ENCODE measurements at regions not wholly inside any gene's neighbourhood (a gene's known extent, or its start where the extent isn't known, plus 50 kb on each side); places are given as distances from the start of the nearest gene placed in this dataset.

- FAIRE-seq: peak; percentile 96
- H3K27ac ChIP-seq: peak overlapping the region; percentile 54 to 77
- H3K4me3 ChIP-seq: no peak overlapping the region
- CTCF ChIA-PET: interaction anchor here (1.4 to 5.2 kb wide), 5 partner anchors 12 to 232 kb away, joined by 3 to 31 read pairs (median 5); no protein-coding TSS in a partner anchor
- DNase-seq (ENCODE audit: low read depth in 1 of 2, low spot score in 1 of 2): peak; percentile 56 to 59
- WGBS (ENCODE audit: missing lambda C conversion rate): 5% methylated on average over 6 of the region's 6 CpGs
- POLR2A ChIA-PET: interaction anchor here (1.4 kb wide), 1 partner anchor 22 kb away, joined by 7 read pairs; no protein-coding TSS in a partner anchor
- H3K9me3 ChIP-seq: no peaks in the 10 kb centered on the region
- peaks cover 50% of the 10 kb centered on the region for H3K4me1 ChIP-seq
- peak overlapping the region; percentile 79 for H3K4me2 ChIP-seq
- ATAC-seq: peak; percentile 57 to 67
- no peak for TF ChIP-seq RFX5 (IDR thresholded peaks at IDR 0.05)
- TF ChIP-seq HOXB13 (CRISPR knock-in tag; IDR thresholded peaks at IDR 0.05; ENCODE audit: low read depth): no peak
- TF ChIP-seq HOXA7 (CRISPR knock-in tag; IDR thresholded peaks at IDR 0.05): no peak
- TF ChIP-seq GATA3 (IDR thresholded peaks at IDR 0.05; ENCODE audit: borderline replicate concordance): peak; percentile 72; the same call in 1 of the 2 replicates
- TF ChIP-seq MAX (IDR thresholded peaks at IDR 0.05): peak; percentile 56
- no peak for TF ChIP-seq EHMT2 (IDR thresholded peaks at IDR 0.05; ENCODE audit: low read depth)
- TF ChIP-seq ZFP36 (IDR thresholded peaks at IDR 0.05; ENCODE audit: borderline replicate concordance, partially characterized antibody): no peak
- TF ChIP-seq CHD4 (IDR thresholded peaks at IDR 0.05; ENCODE audit: borderline replicate concordance): no peak
- no peak for TF ChIP-seq ZNF302 (CRISPR knock-in tag; IDR thresholded peaks at IDR 0.05)
- TF ChIP-seq EP300 (IDR thresholded peaks at IDR 0.05): no peak
- no peak for TF ChIP-seq KDM5A (IDR thresholded peaks at IDR 0.05)
- TF ChIP-seq NPAS2 (CRISPR knock-in tag; IDR thresholded peaks at IDR 0.05; ENCODE audit: borderline replicate concordance): no peak
- TF ChIP-seq CTCF (IDR thresholded peaks at IDR 0.05): no peak
- no peak for TF ChIP-seq ZC3H11A (IDR thresholded peaks at IDR 0.05)
- TF ChIP-seq NFE2L2 (conservative IDR thresholded peaks at IDR 0.05; ENCODE audit: low read length): no peak
- no peak for TF ChIP-seq ATOH8 (CRISPR knock-in tag; IDR thresholded peaks at IDR 0.05; ENCODE audit: low read depth)
- TF ChIP-seq SMC3 (IDR thresholded peaks at IDR 0.05): no peak
- no peak for TF ChIP-seq FOSB (CRISPR knock-in tag; IDR thresholded peaks at IDR 0.05)
- no peak for TF ChIP-seq CBX8 (IDR thresholded peaks at IDR 0.05)
- no peak for TF ChIP-seq ESRRA (IDR thresholded peaks at IDR 0.05; ENCODE audit: borderline replicate concordance, low read length)
- TF ChIP-seq POLR2A (IDR thresholded peaks at IDR 0.05; ENCODE audit: low read length): no peak
- no peak for TF ChIP-seq PBX3 (IDR thresholded peaks at IDR 0.05)
- no peak for TF ChIP-seq FOXS1 (CRISPR knock-in tag; IDR thresholded peaks at IDR 0.05)
- peak; percentile 74 for TF ChIP-seq JUNB (IDR thresholded peaks at IDR 0.05)
- TF ChIP-seq ZSCAN20 (CRISPR knock-in tag; IDR thresholded peaks at IDR 0.05): no peak
- TF ChIP-seq MAFK (IDR thresholded peaks at IDR 0.05; ENCODE audit: partially characterized antibody): no peak
- peak; percentile 83 for TF ChIP-seq FOSL2 (IDR thresholded peaks at IDR 0.05)
- peak; percentile 86 for TF ChIP-seq FOSL2 (CRISPR knock-in tag; IDR thresholded peaks at IDR 0.05)
- TF ChIP-seq CBX2 (IDR thresholded peaks at IDR 0.05; ENCODE audit: borderline replicate concordance, low read depth): no peak
- TF ChIP-seq, protein P1, sequence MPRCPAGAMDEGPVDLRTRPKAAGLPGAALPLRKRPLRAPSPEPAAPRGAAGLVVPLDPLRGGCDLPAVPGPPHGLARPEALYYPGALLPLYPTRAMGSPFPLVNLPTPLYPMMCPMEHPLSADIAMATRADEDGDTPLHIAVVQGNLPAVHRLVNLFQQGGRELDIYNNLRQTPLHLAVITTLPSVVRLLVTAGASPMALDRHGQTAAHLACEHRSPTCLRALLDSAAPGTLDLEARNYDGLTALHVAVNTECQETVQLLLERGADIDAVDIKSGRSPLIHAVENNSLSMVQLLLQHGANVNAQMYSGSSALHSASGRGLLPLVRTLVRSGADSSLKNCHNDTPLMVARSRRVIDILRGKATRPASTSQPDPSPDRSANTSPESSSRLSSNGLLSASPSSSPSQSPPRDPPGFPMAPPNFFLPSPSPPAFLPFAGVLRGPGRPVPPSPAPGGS (IDR thresholded peaks at IDR 0.05): 0 out of 3 replicates have a peak, but pooled peaks have one; percentile 34
- TF ChIP-seq, protein P2, sequence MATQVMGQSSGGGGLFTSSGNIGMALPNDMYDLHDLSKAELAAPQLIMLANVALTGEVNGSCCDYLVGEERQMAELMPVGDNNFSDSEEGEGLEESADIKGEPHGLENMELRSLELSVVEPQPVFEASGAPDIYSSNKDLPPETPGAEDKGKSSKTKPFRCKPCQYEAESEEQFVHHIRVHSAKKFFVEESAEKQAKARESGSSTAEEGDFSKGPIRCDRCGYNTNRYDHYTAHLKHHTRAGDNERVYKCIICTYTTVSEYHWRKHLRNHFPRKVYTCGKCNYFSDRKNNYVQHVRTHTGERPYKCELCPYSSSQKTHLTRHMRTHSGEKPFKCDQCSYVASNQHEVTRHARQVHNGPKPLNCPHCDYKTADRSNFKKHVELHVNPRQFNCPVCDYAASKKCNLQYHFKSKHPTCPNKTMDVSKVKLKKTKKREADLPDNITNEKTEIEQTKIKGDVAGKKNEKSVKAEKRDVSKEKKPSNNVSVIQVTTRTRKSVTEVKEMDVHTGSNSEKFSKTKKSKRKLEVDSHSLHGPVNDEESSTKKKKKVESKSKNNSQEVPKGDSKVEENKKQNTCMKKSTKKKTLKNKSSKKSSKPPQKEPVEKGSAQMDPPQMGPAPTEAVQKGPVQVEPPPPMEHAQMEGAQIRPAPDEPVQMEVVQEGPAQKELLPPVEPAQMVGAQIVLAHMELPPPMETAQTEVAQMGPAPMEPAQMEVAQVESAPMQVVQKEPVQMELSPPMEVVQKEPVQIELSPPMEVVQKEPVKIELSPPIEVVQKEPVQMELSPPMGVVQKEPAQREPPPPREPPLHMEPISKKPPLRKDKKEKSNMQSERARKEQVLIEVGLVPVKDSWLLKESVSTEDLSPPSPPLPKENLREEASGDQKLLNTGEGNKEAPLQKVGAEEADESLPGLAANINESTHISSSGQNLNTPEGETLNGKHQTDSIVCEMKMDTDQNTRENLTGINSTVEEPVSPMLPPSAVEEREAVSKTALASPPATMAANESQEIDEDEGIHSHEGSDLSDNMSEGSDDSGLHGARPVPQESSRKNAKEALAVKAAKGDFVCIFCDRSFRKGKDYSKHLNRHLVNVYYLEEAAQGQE (IDR thresholded peaks at IDR 0.05): no peak
- TF ChIP-seq USF2 (IDR thresholded peaks at IDR 0.05): no peak
- TF ChIP-seq KDM1A (IDR thresholded peaks at IDR 0.05; ENCODE audit: low read depth): no peak
- no peak for TF ChIP-seq RAD21 (conservative IDR thresholded peaks at IDR 0.05 in 1 of 2, IDR thresholded peaks at IDR 0.05 in 1 of 2)
These were observed 130.8 kb upstream of the EGLN3 start for GRCh38 chr14:34081576-34082136.
